AG04450 (cell line): ENCODE measurements at regions not wholly inside any gene's neighbourhood (a gene's known extent, or its start where the extent isn't known, plus 50 kb on each side); places are given as distances from the start of the nearest gene placed in this dataset.

Experiments used
- CTCF ChIA-PET: fragments of 300-600, 350-600 bp; formaldehyde crosslinking; extraction: SDS; loops from one replicate; lab custom pipeline; 2022; ENCODE audit warnings: antibody characterized with exemption, inconsistent platforms; lab: Charles Lee
- POLR2A ChIA-PET: fragments of 350-600 bp; formaldehyde crosslinking; extraction: SDS; loops from one replicate; lab custom pipeline; 2021; ENCODE audit warnings: antibody characterized with exemption, inconsistent platforms; lab: Yijun Ruan, JAX
- DNase-seq: peaks from one replicate; pipeline ENCODE4 v3.0.0-alpha.2; 2011; ENCODE audit warnings: low read depth, low spot score
- H3K27ac ChIP-seq: one replicate; pipeline ENCODE4 v1.5.1; 2012; ENCODE audit warnings: low read depth, low read length, control low read depth
- H3K27me3 ChIP-seq: one replicate; pipeline ENCODE4 v1.6.0; 2012; ENCODE audit warnings: low read length; ENCODE audit not compliant: control insufficient read depth, insufficient read depth
- H3K4me3 ChIP-seq: 2 replicates; pipeline ENCODE4 v1.5.1; 2011; ENCODE audit warnings: mild to moderate bottlenecking, low read depth, low read length, control low read depth
- H3K9me3 ChIP-seq: 2 replicates; pipeline ENCODE4 v1.5.1; 2012; ENCODE audit warnings: low read length; ENCODE audit not compliant: control insufficient read depth, insufficient read depth
- CTCF ChIP-seq: IDR thresholded peaks from 2 replicates; pipeline ENCODE4 v1.5.1; 2011; ENCODE audit warnings: low read depth, low read length, control low read depth, inconsistent platforms

- no peak overlapping the region for H3K4me3 ChIP-seq
- CTCF ChIA-PET: no interaction called here
Observed at GRCh38 chr18:41199212-41199611, 755.8 kb upstream of the PIK3C3 start.

GRCh38 chr18:41197967-41198366, 757.1 kb upstream of the PIK3C3 start:
- CTCF ChIA-PET: no interaction called here
- POLR2A ChIA-PET: no interaction called here
- no peak for TF ChIP-seq CTCF
- Histone ChIP-seq H3K4me3 (no peak overlapping the region), H3K27me3 (no peaks in the 10 kb centered on the region), H3K9me3 (no peaks in the 10 kb centered on the region), H3K27ac (no peak overlapping the region)
- no peak for DNase-seq

More at GRCh38 chr18:41199212-41199611, 755.8 kb upstream of the PIK3C3 start:
- POLR2A ChIA-PET: no interaction called here
- Histone ChIP-seq H3K9me3 (no peaks in the 10 kb centered on the region), H3K27ac (no peak overlapping the region), H3K27me3 (no peaks in the 10 kb centered on the region)
- DNase-seq: no peak
- no peak for TF ChIP-seq CTCF

GRCh38 chr18:41170346-41170745, 784.7 kb upstream of the PIK3C3 start:
- H3K4me3 ChIP-seq: no peak overlapping the region
- CTCF ChIA-PET: interaction anchor here (1.2 kb wide), 1 partner anchor 37 kb away, joined by 3 read pairs; no protein-coding TSS in a partner anchor
- DNase-seq: no peak
- TF ChIP-seq CTCF: no peak
- POLR2A ChIA-PET: no interaction called here
- H3K27me3 ChIP-seq: no peaks in the 10 kb centered on the region
- H3K9me3 ChIP-seq: no peaks in the 10 kb centered on the region
- no peak overlapping the region for H3K27ac ChIP-seq

GRCh38 chr18:41165625-41166024, 789.4 kb upstream of the PIK3C3 start:
- Histone ChIP-seq H3K27me3 (no peaks in the 10 kb centered on the region), H3K9me3 (no peaks in the 10 kb centered on the region), H3K27ac (no peak overlapping the region), H3K4me3 (no peak overlapping the region)
- no peak for DNase-seq
- ChIA-PET CTCF (no interaction called here), POLR2A (no interaction called here)
- TF ChIP-seq CTCF: no peak

- DNase-seq: no peak
Observed at GRCh38 chr18:41162781-41163180, 792.3 kb upstream of the PIK3C3 start.

More at GRCh38 chr18:41162781-41163180, 792.3 kb upstream of the PIK3C3 start:
- H3K9me3 ChIP-seq: no peaks in the 10 kb centered on the region
- H3K4me3 ChIP-seq: no peak overlapping the region
- no peak overlapping the region for H3K27ac ChIP-seq
- no peak for TF ChIP-seq CTCF
- CTCF ChIA-PET: no interaction called here
- H3K27me3 ChIP-seq: no peaks in the 10 kb centered on the region
- POLR2A ChIA-PET: no interaction called here
